K562 (cell line): ENCODE measurements at regions not wholly inside any gene's neighbourhood (a gene's known extent, or its start where the extent isn't known, plus 50 kb on each side); places are given as distances from the start of the nearest gene placed in this dataset.

Experiments used
- ATF3 ChIP-seq, 2 experiments: fragments of 450-650 bp in 1 of 2; sonication (generic) in 1 of 2; formaldehyde crosslinking in 1 of 2; IDR thresholded peaks in 1 of 2; conservative IDR thresholded peaks in 1 of 2; 2 replicates each; pipeline versions ENCODE4 v1.6.1 to v1.8.1; 2016 to 2023; ENCODE audit warnings: mild to moderate bottlenecking in 2 of 2, moderate library complexity in 2 of 2, inconsistent platforms in 1 of 2, missing genetic modification reagents in 1 of 2
- BRF2 ChIP-seq: IDR thresholded peaks from 3 replicates; pipeline ENCODE4 v1.6.1; 2011; ENCODE audit warnings: borderline replicate concordance, mild to moderate bottlenecking; ENCODE audit not compliant: insufficient read length, insufficient read depth
- CBX3 ChIP-seq, 2 experiments: IDR thresholded peaks; 1 replicate in 1 of 2; 2 replicates in 1 of 2; pipeline ENCODE4 v1.6.1; 2012; ENCODE audit warnings: inconsistent platforms in 2 of 2, low read length in 2 of 2, borderline replicate concordance in 1 of 2, control low read depth in 1 of 2
- CEBPB ChIP-seq: fragments of 450-650 bp; IDR thresholded peaks from 2 replicates; pipeline ENCODE4 v1.6.1; 2016; ENCODE audit warnings: missing genetic modification characterization, missing compliant biosample characterization
- DLX4 ChIP-seq: fragments of 250-450 bp; sonication (Bioruptor Pico); IDR thresholded peaks from 2 replicates; pipeline ENCODE4 v1.6.1; 2021; ENCODE audit warnings: mild to moderate bottlenecking
- E2F3 ChIP-seq: fragments of 250-450 bp; sonication (Bioruptor Pico); IDR thresholded peaks from 2 replicates; pipeline ENCODE4 v1.4.0; 2020; ENCODE audit warnings: mild to moderate bottlenecking
- FOXM1 ChIP-seq, 2 experiments: fragments of 450-650 bp in 1 of 2; sonication (generic) in 1 of 2; formaldehyde crosslinking in 1 of 2; IDR thresholded peaks; 2 replicates each; pipeline versions ENCODE4 v1.6.1 to v1.9.0; 2017 to 2022; ENCODE audit warnings: low read depth in 2 of 2, mild to moderate bottlenecking in 2 of 2, missing genetic modification reagents in 1 of 2, moderate library complexity in 1 of 2
- GTF3C2 ChIP-seq: IDR thresholded peaks from 3 replicates; pipeline ENCODE4 v1.6.1; 2011; ENCODE audit warnings: borderline replicate concordance, mild to moderate bottlenecking, moderate library complexity; ENCODE audit not compliant: insufficient read length; ENCODE audit errors: extremely low read depth
- HDGF ChIP-seq: fragments of 450-650 bp; IDR thresholded peaks from 2 replicates; pipeline ENCODE4 v1.6.1; 2016
- KLF10 ChIP-seq: fragments of 250-450 bp; sonication (Bioruptor Pico); IDR thresholded peaks from 2 replicates; pipeline ENCODE4 v1.6.1; 2021; ENCODE audit warnings: matching md5 sums
- MAFG ChIP-seq: fragments of 450-650 bp; conservative IDR thresholded peaks from 2 replicates; pipeline ENCODE4 v1.6.1; 2016; ENCODE audit warnings: missing genetic modification characterization, missing compliant biosample characterization
- NBN ChIP-seq: fragments of 450-650 bp; IDR thresholded peaks from 2 replicates; pipeline ENCODE4 v1.6.1; 2016; ENCODE audit warnings: low read depth, mild to moderate bottlenecking
- NCOA2 ChIP-seq, 2 experiments: fragments of 450-650 bp; IDR thresholded peaks; 2 replicates each; pipeline ENCODE4 v1.6.1; 2018; ENCODE audit warnings: mild to moderate bottlenecking in 2 of 2, moderate library complexity in 1 of 2; ENCODE audit not compliant: partially characterized antibody in 2 of 2
- NEUROD1 ChIP-seq: fragments of 150-350 bp; IDR thresholded peaks from 2 replicates; pipeline ENCODE4 v1.6.1; 2014; ENCODE audit warnings: borderline replicate concordance, low read length, low read depth; ENCODE audit not compliant: partially characterized antibody
- POLR3G ChIP-seq: IDR thresholded peaks from 2 replicates; pipeline ENCODE4 v1.6.1; 2011; ENCODE audit not compliant: insufficient read length, insufficient replicate concordance; ENCODE audit errors: extremely low read depth
- SMAD1 ChIP-seq: fragments of 150-350 bp; IDR thresholded peaks from 2 replicates; pipeline ENCODE4 v1.6.1; 2014; ENCODE audit warnings: low read length, low read depth; ENCODE audit not compliant: partially characterized antibody
- SMARCA4 ChIP-seq: fragments of 450-650 bp; IDR thresholded peaks from 2 replicates; pipeline ENCODE4 v1.6.1; 2016
- ZBTB34 ChIP-seq: fragments of 250-450 bp; sonication (Bioruptor Pico); IDR thresholded peaks from 2 replicates; pipeline ENCODE4 v1.8.0; 2021; ENCODE audit warnings: mild to moderate bottlenecking, moderate library complexity
- ZNF217 ChIP-seq: sonication (generic); formaldehyde crosslinking; IDR thresholded peaks from 2 replicates; pipeline ENCODE4 v1.8.0; 2022; ENCODE audit warnings: mild to moderate bottlenecking, missing genetic modification reagents
- ZNF444 ChIP-seq: fragments of 250-450 bp; sonication (Bioruptor Pico); IDR thresholded peaks from 2 replicates; pipeline ENCODE4 v1.4.0; 2020; ENCODE audit warnings: mild to moderate bottlenecking, moderate library complexity
- ZNF445 ChIP-seq: fragments of 250-450 bp; sonication (Bioruptor Pico); IDR thresholded peaks from 2 replicates; pipeline ENCODE4 v1.4.0; 2020; ENCODE audit warnings: low read depth, mild to moderate bottlenecking, moderate library complexity
- ZSCAN29 ChIP-seq: fragments of 450-650 bp; IDR thresholded peaks from 2 replicates; pipeline ENCODE4 v1.6.1; 2017
- ZZZ3 ChIP-seq: fragments of 450-650 bp; IDR thresholded peaks from 2 replicates; pipeline ENCODE4 v1.6.1; 2016; ENCODE audit warnings: antibody characterized with exemption, mild to moderate bottlenecking, moderate library complexity

GRCh38 chr2:144890828-144891227 is 370.9 kb upstream of the ZEB2 start (continued):
- TF ChIP-seq SMARCA4 = peak; percentile 89
- TF ChIP-seq BRF2 = no peak
- no peak for TF ChIP-seq ZSCAN29
- TF ChIP-seq E2F3 (CRISPR knock-in tag) = no peak
- TF ChIP-seq DLX4 (CRISPR knock-in tag) = no peak
- TF ChIP-seq CBX3 (IDR thresholded peaks at IDR 0.05; ENCODE audit: borderline replicate concordance in 1 of 2, low read length in 2 of 2) = no peak
- no peak for TF ChIP-seq NCOA2 (IDR thresholded peaks at IDR 0.05; ENCODE audit: partially characterized antibody in 2 of 2)
- no peak for TF ChIP-seq HDGF
- no peak for TF ChIP-seq ZZZ3
- TF ChIP-seq KLF10 (CRISPR knock-in tag) = no peak
- TF ChIP-seq ZNF217 (CRISPR knock-in tag) = no peak
- no peak for TF ChIP-seq ZBTB34 (CRISPR knock-in tag)
- no peak for TF ChIP-seq CEBPB (tag)
- no peak; the same call in 1 of the 2 replicates for TF ChIP-seq NBN
- no peak for TF ChIP-seq POLR3G
- TF ChIP-seq ATF3 (IDR thresholded peaks at IDR 0.05) = 0 out of 2 replicates have a peak, but pooled peaks have one; percentile 18
- TF ChIP-seq ATF3 (CRISPR knock-in tag; conservative IDR thresholded peaks at IDR 0.05) = no peak
- TF ChIP-seq GTF3C2 = no peak
- no peak for TF ChIP-seq ZNF444 (CRISPR knock-in tag)
- TF ChIP-seq FOXM1 (IDR thresholded peaks at IDR 0.05; ENCODE audit: low read depth) = peak; percentile 35; the same call in 1 of the 2 replicates
- no peak for TF ChIP-seq FOXM1 (CRISPR knock-in tag; IDR thresholded peaks at IDR 0.05; ENCODE audit: low read depth)
- peak; percentile 94 for TF ChIP-seq MAFG
- no peak for TF ChIP-seq NEUROD1
- TF ChIP-seq SMAD1 = no peak
- TF ChIP-seq ZNF445 = no peak
